NCI-H2227 (cell line): ENCODE measurements at regions not wholly inside any gene's neighbourhood (a gene's known extent, or its start where the extent isn't known, plus 50 kb on each side); places are given as distances from the start of the nearest gene placed in this dataset.

Experiments
- DNase-seq: peaks from one replicate; lab custom pipeline; 2025; ENCODE audit not compliant: unreplicated experiment; lab: John Stamatoyannopoulos, UW

- no peak for DNase-seq
Measured at GRCh38 chr12:30041096-30041495, 257.4 kb upstream of the TMTC1 start.

GRCh38 chr12:30030693-30031374, 247.1 kb upstream of the TMTC1 start:
- no peak for DNase-seq

GRCh38 chr12:30026621-30027234, 243.0 kb upstream of the TMTC1 start:
- DNase-seq, result no peak

GRCh38 chr12:30025317-30025716, 241.6 kb upstream of the TMTC1 start:
- no peak for DNase-seq

- DNase-seq, result no peak
Measured at GRCh38 chr12:30023186-30023585, 239.4 kb upstream of the TMTC1 start.

GRCh38 chr12:30021051-30021833, 237.5 kb upstream of the TMTC1 start:
- DNase-seq, result no peak

GRCh38 chr12:30019366-30020140, 235.8 kb upstream of the TMTC1 start:
- no peak for DNase-seq

- DNase-seq, result no peak
Measured at GRCh38 chr12:30016540-30017055, 232.9 kb upstream of the TMTC1 start.

GRCh38 chr12:30015631-30016337, 232.0 kb upstream of the TMTC1 start:
- DNase-seq, result no peak

- DNase-seq, result no peak
Measured at GRCh38 chr12:30014991-30015390, 231.2 kb upstream of the TMTC1 start.

- no peak for DNase-seq
Measured at GRCh38 chr12:30012816-30013450, 229.2 kb upstream of the TMTC1 start.

GRCh38 chr12:30010071-30011052, 226.6 kb upstream of the TMTC1 start:
- DNase-seq, result no peak

GRCh38 chr12:30006021-30006420, 222.3 kb upstream of the TMTC1 start:
- no peak for DNase-seq

GRCh38 chr12:30003321-30003720, 219.6 kb upstream of the TMTC1 start:
- no peak for DNase-seq

- no peak for DNase-seq
Measured at GRCh38 chr12:30002677-30003076, 218.9 kb upstream of the TMTC1 start.

GRCh38 chr12:30000401-30000800, 216.7 kb upstream of the TMTC1 start:
- no peak for DNase-seq

GRCh38 chr12:29996993-29997392, 213.3 kb upstream of the TMTC1 start:
- no peak for DNase-seq

- DNase-seq, result no peak
Measured at GRCh38 chr12:29992366-29992765, 208.6 kb upstream of the TMTC1 start.

- DNase-seq, result no peak
Measured at GRCh38 chr12:29991924-29992323, 208.2 kb upstream of the TMTC1 start.
